H9 (cell line): ENCODE measurements at regions not wholly inside any gene's neighbourhood (a gene's known extent, or its start where the extent isn't known, plus 50 kb on each side); places are given as distances from the start of the nearest gene placed in this dataset.

Experiments used
- DNase-seq: peaks from one replicate; pipeline ENCODE4 v3.0.0-alpha.2; 2017
- H2AFZ ChIP-seq: one replicate; pipeline ENCODE4 v1.6.1; 2013; ENCODE audit warnings: mild to moderate bottlenecking, low read length, control low read depth, moderate library complexity
- H2AK5ac ChIP-seq: 2 replicates; pipeline ENCODE4 v1.6.1; 2013; ENCODE audit warnings: low read length, control low read depth, mixed read lengths; ENCODE audit not compliant: insufficient read length
- H2BK120ac ChIP-seq: one replicate; pipeline ENCODE4 v1.6.1; 2013; ENCODE audit warnings: low read depth, mild to moderate bottlenecking, low read length, control low read depth, inconsistent platforms; ENCODE audit not compliant: poor library complexity, severe bottlenecking
- H2BK12ac ChIP-seq: 2 replicates; pipeline ENCODE4 v1.6.1; 2013; ENCODE audit warnings: low read length, control low read depth, mixed read lengths, low read depth; ENCODE audit not compliant: insufficient read length
- H2BK15ac ChIP-seq: 2 replicates; pipeline ENCODE4 v1.6.1; 2013; ENCODE audit warnings: low read depth, low read length, control low read depth
- H2BK20ac ChIP-seq: one replicate; pipeline ENCODE4 v1.6.1; 2013; ENCODE audit warnings: low read depth, mild to moderate bottlenecking, low read length, control low read depth, inconsistent platforms; ENCODE audit not compliant: poor library complexity, severe bottlenecking
- H2BK5ac ChIP-seq: 2 replicates; pipeline ENCODE4 v1.6.1; 2013; ENCODE audit warnings: low read length, control low read depth, mixed read lengths; ENCODE audit not compliant: insufficient read length
- H3K14ac ChIP-seq: 2 replicates; pipeline ENCODE4 v1.6.1; 2013; ENCODE audit warnings: low read length, control low read depth; ENCODE audit not compliant: insufficient read depth
- H3K18ac ChIP-seq: 2 replicates; pipeline ENCODE4 v1.6.1; 2013; ENCODE audit warnings: low read depth, mild to moderate bottlenecking, mixed read lengths, low read length, control low read depth; ENCODE audit not compliant: insufficient read length
- H3K23ac ChIP-seq: 2 replicates; pipeline ENCODE4 v1.6.1; 2013; ENCODE audit warnings: low read length, control low read depth, mixed read lengths, low read depth; ENCODE audit not compliant: insufficient read length
- H3K23me2 ChIP-seq: 2 replicates; pipeline ENCODE4 v1.6.1; 2013; ENCODE audit warnings: low read depth, mild to moderate bottlenecking, mixed read lengths, low read length, control low read depth; ENCODE audit not compliant: insufficient read length, poor library complexity, severe bottlenecking
- H3K27ac ChIP-seq: 2 replicates; pipeline ENCODE4 v1.5.1; 2013; ENCODE audit warnings: low read length, control low read depth, mixed read lengths, low read depth; ENCODE audit not compliant: insufficient read length
- H3K27me3 ChIP-seq: 2 replicates; pipeline ENCODE4 v1.6.1; 2013; ENCODE audit warnings: low read length, control low read depth, inconsistent platforms; ENCODE audit not compliant: insufficient read depth
- H3K4ac ChIP-seq: 2 replicates; pipeline ENCODE4 v1.6.1; 2013; ENCODE audit warnings: low read depth, mild to moderate bottlenecking, control low read depth, inconsistent platforms, low read length, moderate library complexity
- H3K4me1 ChIP-seq: 2 replicates; pipeline ENCODE4 v1.6.1; 2013; ENCODE audit warnings: low read length, control low read depth, inconsistent platforms; ENCODE audit not compliant: insufficient read depth
- H3K4me2 ChIP-seq: 2 replicates; pipeline ENCODE4 v1.6.1; 2013; ENCODE audit warnings: low read length, control low read depth, mixed read lengths; ENCODE audit not compliant: insufficient read length, insufficient read depth
- H3K56ac ChIP-seq: 2 replicates; pipeline ENCODE4 v1.6.1; 2013; ENCODE audit warnings: low read depth, mild to moderate bottlenecking, mixed read lengths, low read length, control low read depth; ENCODE audit not compliant: insufficient read length
- H3K79me1 ChIP-seq: 2 replicates; pipeline ENCODE4 v1.6.1; 2013; ENCODE audit warnings: low read depth, mild to moderate bottlenecking, moderate library complexity, low read length, control low read depth, inconsistent platforms; ENCODE audit not compliant: insufficient read depth, poor library complexity, severe bottlenecking
- H3K79me2 ChIP-seq: 2 replicates; pipeline ENCODE4 v1.6.1; 2013; ENCODE audit warnings: low read length, control low read depth, inconsistent platforms; ENCODE audit not compliant: insufficient read depth
- H3K9ac ChIP-seq: 2 replicates; pipeline ENCODE4 v1.6.1; 2013; ENCODE audit warnings: low read length, control low read depth, mixed read lengths; ENCODE audit not compliant: insufficient read length; ENCODE audit errors: extremely low read depth
- H3K9me3 ChIP-seq: one replicate; pipeline ENCODE4 v1.6.1; 2013; ENCODE audit warnings: low read depth, low read length, inconsistent platforms; ENCODE audit not compliant: control insufficient read depth
- H3T11ph ChIP-seq: one replicate; pipeline ENCODE4 v1.6.1; 2013; ENCODE audit warnings: mild to moderate bottlenecking, low read length, control low read depth, inconsistent platforms
- H4K20me1 ChIP-seq: one replicate; pipeline ENCODE4 v1.6.1; 2013; ENCODE audit not compliant: control insufficient read depth, insufficient read length, insufficient read depth
- H4K5ac ChIP-seq: 2 replicates; pipeline ENCODE4 v1.6.1; 2013; ENCODE audit warnings: low read depth, mild to moderate bottlenecking, mixed read lengths, low read length, control low read depth; ENCODE audit not compliant: insufficient read length
- H4K8ac ChIP-seq: replicated peaks from 2 replicates; pipeline ENCODE4 v1.6.1; 2013; ENCODE audit warnings: low read length, control low read depth, mixed read lengths, low read depth; ENCODE audit not compliant: insufficient read length
- H4K91ac ChIP-seq: 2 replicates; pipeline ENCODE4 v1.6.1; 2013; ENCODE audit warnings: low read depth, mild to moderate bottlenecking, moderate library complexity, mixed read lengths, low read length, control low read depth; ENCODE audit not compliant: insufficient read length
- H3K27ac Mint-ChIP-seq, 3 experiments: 2 replicates in 2 of 3; 3 replicates in 1 of 3; pipeline ENCODE4 v1.8.0; 2020 to 2021; ENCODE audit warnings: mixed read lengths in 3 of 3, mild to moderate bottlenecking in 1 of 3, moderate library complexity in 1 of 3
- H3K27me3 Mint-ChIP-seq: 2 replicates; pipeline ENCODE4 v1.8.0; 2021; ENCODE audit warnings: low read depth, mild to moderate bottlenecking, moderate library complexity, mixed read lengths
- H3K36me3 Mint-ChIP-seq, 3 experiments: 2 replicates in 2 of 3; 3 replicates in 1 of 3; pipeline ENCODE4 v1.8.0; 2020 to 2021; ENCODE audit warnings: low read depth in 3 of 3, mixed read lengths in 3 of 3; ENCODE audit not compliant: insufficient read depth in 1 of 3
- H3K4me1 Mint-ChIP-seq, 2 experiments: 2 replicates each; pipeline ENCODE4 v1.8.0; 2020; ENCODE audit warnings: mixed read lengths in 2 of 2
- H3K4me3 Mint-ChIP-seq, 2 experiments: 2 replicates in 1 of 2; 3 replicates in 1 of 2; pipeline ENCODE4 v1.8.0; 2020 to 2021; ENCODE audit warnings: mild to moderate bottlenecking in 2 of 2, mixed read lengths in 2 of 2, moderate library complexity in 1 of 2
- H3K9me3 Mint-ChIP-seq, 2 experiments: 2 replicates in 1 of 2; 3 replicates in 1 of 2; pipeline ENCODE4 v1.8.0; 2020; ENCODE audit warnings: mild to moderate bottlenecking in 2 of 2, mixed read lengths in 2 of 2, moderate library complexity in 1 of 2
- CTCF ChIP-seq: fragments of 200-600 bp; sonication (generic); conservative IDR thresholded peaks from 3 replicates; pipeline ENCODE4 v1.8.0; 2021; ENCODE audit warnings: antibody characterized with exemption, mild to moderate bottlenecking
- WGBS: extraction: QIAGEN DNeasy Blood & Tissue Kit; methylation state at CpG from one replicate; pipeline ENCODE4 v1.1.7; 2013; ENCODE audit warnings: missing lambda C conversion rate, low lambda C conversion rate, mixed read lengths; ENCODE audit not compliant: insufficient read length; ENCODE audit errors: extremely low coverage; 5-methylcytosine and 5-hydroxymethylcytosine counted together

- Histone ChIP-seq H4K5ac (no peak overlapping the region), H3K23ac (no peak overlapping the region), H3K27ac (no peak overlapping the region), H3K23me2 (no peaks in the 10 kb centered on the region), H3K79me1 (no peaks in the 10 kb centered on the region), H3K56ac (no peak overlapping the region), H3K4ac (no peak overlapping the region), H3K27me3 (no peaks in the 10 kb centered on the region), H2AFZ (no peak overlapping the region), H4K91ac (no peak overlapping the region), H3K4me1 (peaks cover 3% of the 10 kb centered on the region; the same call in 1 of the 2 replicates), H3T11ph (no peak overlapping the region), H2BK12ac (no peak overlapping the region), H3K14ac (no peak overlapping the region), H2BK5ac (no peak overlapping the region), H2BK120ac (no peak overlapping the region), H2BK15ac (no peak overlapping the region), H4K20me1 (no peaks in the 10 kb centered on the region), H3K79me2 (no peaks in the 10 kb centered on the region), H2BK20ac (no peak overlapping the region), H3K18ac (no peak overlapping the region), H3K9me3 (no peaks in the 10 kb centered on the region), H2AK5ac (no peak overlapping the region), H4K8ac (no peak overlapping the region), H3K4me2 (no peak overlapping the region), H3K9ac (no peak overlapping the region)
- H3K4me3 Mint-ChIP-seq: no peak overlapping the region
- peaks cover 12 to 14% of the 10 kb centered on the region in 2 experiments for H3K4me1 Mint-ChIP-seq
- no peaks in the 10 kb centered on the region for H3K36me3 Mint-ChIP-seq
- H3K27me3 Mint-ChIP-seq: peaks cover 2% of the 10 kb centered on the region; the same call in 1 of the 2 replicates
- H3K9me3 Mint-ChIP-seq: no peaks in the 10 kb centered on the region
- no peak overlapping the region for H3K27ac Mint-ChIP-seq
- DNase-seq: no peak
- no peak for TF ChIP-seq CTCF
- no CpG with 5 or more reads among the region's 7 CpGs for WGBS
These were observed 71.0 kb upstream of the KIRREL3 start for GRCh38 chr11:127071606-127072005.
